ENCODE measurements at regions not wholly inside any gene's neighbourhood (a gene's known extent, or its start where the extent isn't known, plus 50 kb on each side); places are given as distances from the start of the nearest gene placed in this dataset.

- in situ Hi-C loops (cut with HindIII; ENCODE audit: low sequenced_read_pairs), result no loop called here
- H3K4me3 ChIP-seq (ENCODE audit: low read depth, low read length), result no peak overlapping the region
- TF ChIP-seq, protein P1, sequence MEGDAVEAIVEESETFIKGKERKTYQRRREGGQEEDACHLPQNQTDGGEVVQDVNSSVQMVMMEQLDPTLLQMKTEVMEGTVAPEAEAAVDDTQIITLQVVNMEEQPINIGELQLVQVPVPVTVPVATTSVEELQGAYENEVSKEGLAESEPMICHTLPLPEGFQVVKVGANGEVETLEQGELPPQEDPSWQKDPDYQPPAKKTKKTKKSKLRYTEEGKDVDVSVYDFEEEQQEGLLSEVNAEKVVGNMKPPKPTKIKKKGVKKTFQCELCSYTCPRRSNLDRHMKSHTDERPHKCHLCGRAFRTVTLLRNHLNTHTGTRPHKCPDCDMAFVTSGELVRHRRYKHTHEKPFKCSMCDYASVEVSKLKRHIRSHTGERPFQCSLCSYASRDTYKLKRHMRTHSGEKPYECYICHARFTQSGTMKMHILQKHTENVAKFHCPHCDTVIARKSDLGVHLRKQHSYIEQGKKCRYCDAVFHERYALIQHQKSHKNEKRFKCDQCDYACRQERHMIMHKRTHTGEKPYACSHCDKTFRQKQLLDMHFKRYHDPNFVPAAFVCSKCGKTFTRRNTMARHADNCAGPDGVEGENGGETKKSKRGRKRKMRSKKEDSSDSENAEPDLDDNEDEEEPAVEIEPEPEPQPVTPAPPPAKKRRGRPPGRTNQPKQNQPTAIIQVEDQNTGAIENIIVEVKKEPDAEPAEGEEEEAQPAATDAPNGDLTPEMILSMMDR (IDR thresholded peaks at IDR 0.05; ENCODE audit: low read depth, low read length, missing control alignments), result no peak
- no peak for DNase-seq (ENCODE audit: low read depth)
Observed at GRCh38 chr3:71849681-71850080, 64.7 kb upstream of the PROK2 start.

- no peak overlapping the region for H3K4me3 ChIP-seq (ENCODE audit: low read depth, low read length)
- TF ChIP-seq, protein P1 (IDR thresholded peaks at IDR 0.05; ENCODE audit: low read depth, low read length, missing control alignments), result no peak
- in situ Hi-C loops (cut with HindIII; ENCODE audit: low sequenced_read_pairs), result no loop called here
- DNase-seq (ENCODE audit: low read depth), result no peak
Observed at GRCh38 chr3:71847794-71848193, 62.8 kb upstream of the PROK2 start.

DNA sequence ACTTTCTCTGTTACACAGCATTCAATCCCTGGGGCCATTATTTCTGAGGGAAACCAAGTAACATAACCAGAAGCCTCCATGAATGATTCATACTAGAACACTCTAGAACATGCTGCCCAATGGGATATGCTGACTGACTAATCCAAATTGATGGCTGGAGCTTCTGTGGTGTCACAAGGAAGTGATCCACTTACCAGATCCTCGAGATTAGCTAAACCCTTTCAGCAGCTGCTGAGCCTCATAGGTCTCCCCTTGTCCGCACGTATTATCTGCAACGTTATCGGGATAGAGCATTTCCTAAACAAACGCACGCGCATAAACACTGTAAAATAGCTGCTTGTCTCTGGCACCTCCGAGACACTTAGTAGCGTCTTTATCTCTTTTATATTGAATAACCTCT, 61.2 kb upstream of the PROK2 start:
- in situ Hi-C loops (cut with HindIII; ENCODE audit: low sequenced_read_pairs), result no loop called here
- TF ChIP-seq, protein P1 (IDR thresholded peaks at IDR 0.05; ENCODE audit: low read depth, low read length, missing control alignments), result no peak
- no peak overlapping the region for H3K4me3 ChIP-seq (ENCODE audit: low read depth, low read length)
- no peak for DNase-seq (ENCODE audit: low read depth)

GRCh38 chr3:71843071-71843470, 58.1 kb upstream of the PROK2 start:
- no peak for DNase-seq (ENCODE audit: low read depth)
- in situ Hi-C loops (cut with HindIII; ENCODE audit: low sequenced_read_pairs), result no loop called here
- H3K4me3 ChIP-seq (ENCODE audit: low read depth, low read length), result no peak overlapping the region

DNA sequence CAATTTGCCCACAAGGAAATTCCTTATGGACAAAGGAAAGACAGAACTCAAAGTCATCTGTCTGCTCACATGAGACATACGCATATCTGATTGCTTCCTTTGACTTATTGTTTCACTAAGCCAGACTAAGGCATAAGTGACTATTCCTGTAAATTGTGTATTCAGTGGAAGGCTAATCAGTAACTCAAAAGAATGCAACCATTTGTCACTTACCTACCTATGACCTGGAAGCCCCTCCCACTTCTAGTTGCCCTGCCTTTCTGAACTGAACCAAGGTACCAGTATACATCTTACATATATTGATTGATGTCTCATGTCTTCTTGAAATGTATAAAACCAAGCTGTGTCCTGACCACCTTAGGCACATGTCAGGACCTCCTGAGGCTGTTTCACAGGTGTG, 53.5 kb upstream of the PROK2 start:
- in situ Hi-C loops (cut with HindIII; ENCODE audit: low sequenced_read_pairs), result no loop called here
- TF ChIP-seq, protein P1 (IDR thresholded peaks at IDR 0.05; ENCODE audit: low read depth, low read length, missing control alignments), result no peak

More at GRCh38 chr3:71843071-71843470, 58.1 kb upstream of the PROK2 start:
- TF ChIP-seq, protein P1 (IDR thresholded peaks at IDR 0.05; ENCODE audit: low read depth, low read length, missing control alignments), result no peak

More for the DNA sequence above, 53.5 kb upstream of the PROK2 start:
- no peak overlapping the region for H3K4me3 ChIP-seq (ENCODE audit: low read depth, low read length)
- no peak for DNase-seq (ENCODE audit: low read depth)
